Hepatocyte (in vitro differentiated cells): ENCODE measurements at regions not wholly inside any gene's neighbourhood (a gene's known extent, or its start where the extent isn't known, plus 50 kb on each side); places are given as distances from the start of the nearest gene placed in this dataset.

Experiments
- EZH2 ChIP-seq: fragments of 200-600 bp; sonication (generic); IDR thresholded peaks from 2 replicates; pipeline ENCODE4 v1.6.1; 2016; ENCODE audit warnings: antibody characterized with exemption, mild to moderate bottlenecking, borderline replicate concordance
- EZH2phosphoT487 ChIP-seq: fragments of 200-600 bp; sonication (generic); IDR thresholded peaks from one replicate; pipeline ENCODE4 v1.6.1; 2018; ENCODE audit warnings: antibody characterized with exemption, mild to moderate bottlenecking, low read depth, moderate library complexity; ENCODE audit not compliant: unreplicated experiment, severe bottlenecking
- TF ChIP-seq, protein P1 (sequence below): fragments of 200-600 bp; sonication (generic); IDR thresholded peaks from 2 replicates; pipeline ENCODE4 v1.5.1; 2016; ENCODE audit warnings: antibody characterized with exemption, mild to moderate bottlenecking; ENCODE audit not compliant: poor library complexity

GRCh38 chr18:60976976-60977375 is 356.3 kb upstream of the CDH20 start:
- TF ChIP-seq, protein P1, sequence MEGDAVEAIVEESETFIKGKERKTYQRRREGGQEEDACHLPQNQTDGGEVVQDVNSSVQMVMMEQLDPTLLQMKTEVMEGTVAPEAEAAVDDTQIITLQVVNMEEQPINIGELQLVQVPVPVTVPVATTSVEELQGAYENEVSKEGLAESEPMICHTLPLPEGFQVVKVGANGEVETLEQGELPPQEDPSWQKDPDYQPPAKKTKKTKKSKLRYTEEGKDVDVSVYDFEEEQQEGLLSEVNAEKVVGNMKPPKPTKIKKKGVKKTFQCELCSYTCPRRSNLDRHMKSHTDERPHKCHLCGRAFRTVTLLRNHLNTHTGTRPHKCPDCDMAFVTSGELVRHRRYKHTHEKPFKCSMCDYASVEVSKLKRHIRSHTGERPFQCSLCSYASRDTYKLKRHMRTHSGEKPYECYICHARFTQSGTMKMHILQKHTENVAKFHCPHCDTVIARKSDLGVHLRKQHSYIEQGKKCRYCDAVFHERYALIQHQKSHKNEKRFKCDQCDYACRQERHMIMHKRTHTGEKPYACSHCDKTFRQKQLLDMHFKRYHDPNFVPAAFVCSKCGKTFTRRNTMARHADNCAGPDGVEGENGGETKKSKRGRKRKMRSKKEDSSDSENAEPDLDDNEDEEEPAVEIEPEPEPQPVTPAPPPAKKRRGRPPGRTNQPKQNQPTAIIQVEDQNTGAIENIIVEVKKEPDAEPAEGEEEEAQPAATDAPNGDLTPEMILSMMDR = no peak
- TF ChIP-seq EZH2 (no peak), EZH2phosphoT487 (no peak)
